GM18508 (cell line): ENCODE measurements at regions not wholly inside any gene's neighbourhood (a gene's known extent, or its start where the extent isn't known, plus 50 kb on each side); places are given as distances from the start of the nearest gene placed in this dataset.

Experiments
- ATAC-seq: cut with Tn5 transposase; IDR thresholded peaks from one replicate; pipeline ENCODE4 v1.9.1; 2021; ENCODE audit warnings: moderate number of reproducible peaks; ENCODE audit not compliant: insufficient read depth, unreplicated experiment

- no peak for ATAC-seq
Observed at GRCh38 chr21:43348801-43349261, 78.1 kb downstream of the SIK1 start.

DNA sequence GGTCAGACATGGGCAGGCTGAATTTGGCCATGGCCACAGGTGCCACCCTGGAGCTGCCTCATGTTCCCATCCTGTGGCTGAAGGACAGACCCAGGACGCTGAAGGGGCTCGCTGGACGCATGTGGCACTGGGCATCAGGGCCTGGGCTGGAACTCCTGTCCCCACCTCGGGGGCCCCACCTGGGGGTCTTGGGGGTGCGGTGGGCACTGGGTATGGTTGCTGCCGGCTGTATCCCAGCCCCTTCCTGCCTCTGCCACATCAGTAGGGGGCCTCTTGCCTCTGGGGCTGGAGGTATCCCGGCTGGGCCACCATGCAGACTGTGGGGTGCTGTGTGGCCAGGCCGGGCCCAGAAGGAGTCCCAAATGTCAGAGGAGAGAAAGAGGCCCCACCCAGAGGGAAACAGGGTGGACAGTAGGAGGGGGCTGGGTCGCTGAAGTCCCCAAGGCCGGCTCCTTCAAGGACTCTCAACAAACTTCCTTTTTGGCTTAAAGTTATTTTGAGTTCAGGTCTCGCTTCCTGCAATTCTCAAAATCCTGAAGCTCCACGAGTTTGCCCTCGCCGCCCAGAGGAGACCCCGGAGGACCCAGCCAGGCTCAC lies 78.7 kb downstream of the SIK1 start:
- no peak for ATAC-seq

GRCh38 chr21:43347461-43348169 lies 79.3 kb downstream of the SIK1 start:
- ATAC-seq, result no peak

GRCh38 chr21:43346551-43346950 lies 80.4 kb downstream of the SIK1 start:
- ATAC-seq, result no peak

DNA sequence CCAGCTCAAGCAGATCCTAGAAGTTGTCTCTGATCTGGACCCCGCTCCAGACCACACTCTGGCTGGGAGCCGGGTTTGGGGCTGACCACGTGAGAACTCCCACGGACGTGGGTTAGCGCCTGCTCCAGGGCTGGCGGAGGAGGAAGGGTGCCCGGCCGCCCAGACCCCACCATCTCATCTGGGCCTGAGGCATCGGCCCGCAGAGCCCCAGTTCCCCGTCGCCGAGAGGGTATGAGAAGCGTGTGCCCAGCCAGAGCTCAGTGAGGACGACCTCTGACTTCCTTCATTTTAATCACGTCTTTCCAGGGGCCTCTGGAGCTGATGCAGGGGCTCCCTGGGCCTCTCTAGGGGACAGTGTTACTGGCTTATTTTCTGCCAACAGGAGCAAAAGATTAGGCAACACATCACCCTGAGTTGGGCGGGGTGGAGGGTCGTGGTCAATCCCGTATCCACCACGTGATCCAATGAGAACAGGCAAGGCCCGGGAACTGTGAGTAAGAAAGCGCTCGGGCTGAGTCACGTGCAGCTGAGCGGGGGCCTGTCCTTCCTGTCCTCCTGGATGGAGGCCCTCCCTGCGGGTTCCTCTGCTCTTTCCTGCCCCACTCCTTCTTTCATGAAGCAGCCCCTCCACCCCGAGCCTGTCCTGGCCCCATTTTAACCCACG lies 81.1 kb downstream of the SIK1 start:
- ATAC-seq, result no peak

DNA sequence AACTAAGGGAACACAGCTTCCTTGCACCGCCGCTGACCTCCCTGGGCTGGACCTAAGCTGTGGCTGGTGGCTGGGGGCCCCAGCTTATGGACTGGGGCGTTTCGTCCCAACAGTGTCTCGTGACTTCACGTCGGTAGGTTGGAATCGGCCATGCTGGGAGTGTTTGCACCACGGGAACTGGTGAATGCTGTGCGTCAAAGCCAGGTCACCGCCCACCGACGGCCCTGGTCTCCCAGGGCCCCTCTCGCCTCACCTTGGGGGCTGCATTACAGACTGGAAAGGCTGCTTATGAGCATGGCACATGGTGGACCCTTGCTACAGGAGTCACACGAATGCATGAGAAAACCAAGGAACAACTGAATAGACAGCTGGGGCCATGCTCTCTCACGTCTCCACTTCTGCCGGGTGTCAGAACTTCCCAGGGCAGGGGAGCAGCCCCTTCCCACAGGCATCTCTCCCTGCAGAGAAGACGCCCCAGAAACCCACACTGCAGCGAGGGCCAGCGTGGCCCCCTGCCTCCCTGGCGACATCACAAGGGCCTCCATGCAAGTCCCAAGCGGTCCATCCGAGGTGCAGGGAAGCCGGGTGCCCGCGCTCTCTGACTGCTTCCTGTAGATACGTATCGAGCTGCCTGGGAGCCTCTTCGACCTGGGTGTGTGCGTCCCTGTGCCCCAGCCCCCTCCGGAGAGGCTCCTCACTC lies 81.7 kb downstream of the SIK1 start:
- no peak for ATAC-seq

GRCh38 chr21:43343992-43344886 lies 82.7 kb downstream of the SIK1 start:
- ATAC-seq, result no peak

GRCh38 chr21:43343095-43343991 lies 83.6 kb downstream of the SIK1 start:
- ATAC-seq, result no peak

DNA sequence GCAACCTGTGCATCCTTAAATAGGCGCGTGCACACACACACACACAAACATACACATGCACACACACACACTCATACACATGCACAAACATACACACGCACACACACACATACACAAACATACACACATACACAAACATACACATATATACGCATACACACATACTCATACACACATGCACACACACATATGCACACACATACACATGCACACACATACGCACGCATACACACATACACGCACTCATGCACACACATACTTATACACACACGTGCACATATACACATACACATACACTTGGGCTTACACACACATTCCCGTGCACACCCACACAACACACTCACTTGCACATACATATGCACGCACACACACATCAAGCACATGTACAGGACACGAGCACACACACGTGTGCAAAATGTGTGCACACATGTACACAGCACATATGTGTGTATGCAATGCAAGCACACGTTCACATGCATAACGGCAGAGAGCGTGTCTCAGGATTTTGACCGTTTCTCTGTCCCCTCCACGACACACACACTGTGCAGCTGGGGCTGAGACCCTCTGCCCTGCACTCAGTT lies 84.5 kb downstream of the SIK1 start:
- no peak for ATAC-seq

- no peak for ATAC-seq
Observed at GRCh38 chr21:43341378-43342161, 85.4 kb downstream of the SIK1 start.

DNA sequence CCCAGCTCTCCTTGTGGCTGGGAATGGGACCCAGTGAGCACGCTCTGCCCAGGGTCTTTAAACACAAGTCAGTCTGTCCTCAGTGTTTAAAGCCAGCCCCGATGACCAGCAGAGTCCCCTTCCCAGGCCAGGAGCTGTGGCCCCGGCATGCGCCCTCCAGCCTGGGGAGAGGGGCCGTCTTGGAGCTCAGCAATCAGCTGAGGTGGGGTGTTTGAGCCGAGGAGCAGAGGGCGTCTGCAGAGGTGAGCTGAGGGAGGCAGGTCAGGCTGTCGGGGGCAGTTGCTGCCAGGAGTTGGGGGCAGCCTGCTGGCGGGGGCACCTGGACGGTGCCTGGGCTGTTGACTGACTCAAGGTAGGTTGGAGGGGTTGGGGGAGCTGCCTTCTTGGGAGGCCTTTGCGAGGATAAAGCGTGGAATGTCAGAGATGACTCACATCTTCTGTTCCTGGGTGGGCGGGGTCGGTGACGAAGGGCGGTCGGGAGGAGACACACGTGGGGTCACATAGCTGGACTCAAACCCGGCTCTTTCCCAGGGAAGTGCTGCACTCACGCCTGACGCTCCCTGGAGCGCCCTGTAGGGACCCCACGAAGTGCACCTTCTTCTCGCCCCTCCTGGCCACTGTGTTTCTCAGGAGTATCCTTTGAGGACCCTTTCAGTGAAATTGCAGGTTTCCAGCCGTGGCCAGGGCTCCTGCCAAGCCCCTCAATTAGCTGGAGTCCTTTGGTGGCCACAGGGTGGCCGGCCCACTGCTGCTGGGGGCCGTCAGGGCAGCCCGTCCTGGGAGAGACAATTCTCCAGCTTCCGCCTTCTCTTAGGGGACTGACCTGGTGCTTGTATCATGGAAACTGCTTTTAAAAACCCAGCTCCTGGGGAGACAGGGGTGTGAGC lies 86.2 kb downstream of the SIK1 start:
- ATAC-seq, result no peak

DNA sequence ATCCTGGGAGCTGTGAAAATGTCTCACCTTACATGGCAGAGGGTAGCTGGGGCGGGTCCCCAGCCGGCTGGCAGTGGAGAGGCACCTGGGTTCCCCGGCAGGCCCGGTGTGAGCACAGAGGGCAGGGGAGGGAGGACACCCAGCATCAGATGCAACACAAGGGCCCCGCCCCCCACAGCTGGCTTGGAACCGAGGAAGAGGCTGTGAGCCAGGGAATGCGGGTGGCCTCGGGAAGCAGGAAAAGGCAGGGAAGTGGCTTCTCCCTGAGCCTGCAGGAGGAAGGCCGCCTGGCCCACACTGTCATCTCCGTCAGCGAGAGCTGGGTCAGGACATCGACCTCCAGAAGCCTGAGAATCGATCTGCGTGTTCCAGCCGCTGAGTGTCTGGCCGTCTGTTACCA lies 87.3 kb downstream of the SIK1 start:
- ATAC-seq, result no peak

DNA sequence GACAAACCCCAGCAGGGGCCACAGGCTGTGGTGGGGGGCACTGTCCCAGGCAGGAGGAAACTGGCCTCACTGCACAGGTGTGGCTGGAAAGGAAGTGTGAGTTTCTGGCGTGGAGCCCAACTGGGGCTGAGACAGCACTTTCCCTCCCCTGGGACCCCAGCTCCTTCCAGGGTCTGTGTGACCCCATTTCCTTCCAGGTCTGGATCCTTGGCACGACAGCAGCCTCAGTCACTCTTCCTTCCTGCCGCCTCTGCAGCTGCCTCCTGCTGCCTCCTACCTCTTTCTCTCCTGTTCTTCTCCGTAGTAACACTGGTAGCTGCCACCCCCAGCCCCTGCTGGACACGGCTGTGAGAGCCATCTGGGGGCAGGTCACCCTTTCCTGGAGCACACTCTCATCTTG lies 88.0 kb downstream of the SIK1 start:
- no peak for ATAC-seq

GRCh38 chr21:43337901-43338655 lies 88.9 kb downstream of the SIK1 start:
- ATAC-seq, result no peak

DNA sequence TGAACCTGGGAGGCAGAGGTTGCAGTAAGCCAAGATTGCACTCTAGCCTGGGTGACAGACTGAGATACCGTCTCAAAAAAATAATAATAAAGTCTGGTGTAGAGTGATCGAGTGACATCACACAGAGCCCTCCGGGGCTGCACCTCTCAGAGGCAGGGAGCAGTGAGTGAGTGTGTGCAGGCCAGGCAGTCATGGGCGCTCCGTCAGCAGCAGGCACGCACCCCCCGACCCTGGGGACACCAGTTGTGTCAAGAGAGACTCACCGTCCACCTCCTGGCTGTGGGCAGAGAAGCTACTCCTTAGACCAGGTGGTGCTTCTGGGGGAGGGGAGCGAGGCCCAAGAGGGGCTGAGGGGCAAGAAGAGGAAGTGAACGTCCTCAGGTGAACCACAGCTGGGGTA lies 91.8 kb downstream of the SIK1 start:
- no peak for ATAC-seq

- ATAC-seq, result no peak
Observed at GRCh38 chr21:43334214-43334958, 92.5 kb downstream of the SIK1 start.
